22Rv1 (cell line): ENCODE measurements at regions not wholly inside any gene's neighbourhood (a gene's known extent, or its start where the extent isn't known, plus 50 kb on each side); places are given as distances from the start of the nearest gene placed in this dataset.

Experiments
- ZFX ChIP-seq: fragments of 450-650 bp; IDR thresholded peaks from 2 replicates; pipeline ENCODE4 v1.6.1; 2017; ENCODE audit warnings: antibody characterized with exemption, borderline replicate concordance
- TF ChIP-seq, protein P1 (sequence below): fragments of 450-650 bp; IDR thresholded peaks from 2 replicates; pipeline ENCODE4 v1.5.1; 2017; ENCODE audit warnings: mild to moderate bottlenecking

DNA sequence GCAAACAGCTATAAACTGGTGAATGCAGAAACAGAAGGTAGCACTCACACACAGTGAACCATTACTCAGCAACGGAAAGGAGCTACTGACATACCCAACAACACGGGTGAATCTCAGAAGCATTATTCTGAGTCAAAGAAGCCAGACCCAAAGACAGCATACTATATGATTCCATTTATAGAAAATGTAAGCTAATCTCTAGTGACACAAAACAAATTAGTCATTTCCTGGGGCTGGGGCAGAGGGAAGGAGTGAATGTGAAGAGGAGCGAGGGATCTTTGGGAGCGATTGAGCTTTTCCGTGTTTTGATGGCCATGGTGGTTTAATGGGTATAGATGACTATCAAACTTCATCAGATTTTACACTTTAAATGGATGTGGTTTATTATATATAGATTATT lies 614.6 kb downstream of the DHX35 start:
- TF ChIP-seq, protein P1, sequence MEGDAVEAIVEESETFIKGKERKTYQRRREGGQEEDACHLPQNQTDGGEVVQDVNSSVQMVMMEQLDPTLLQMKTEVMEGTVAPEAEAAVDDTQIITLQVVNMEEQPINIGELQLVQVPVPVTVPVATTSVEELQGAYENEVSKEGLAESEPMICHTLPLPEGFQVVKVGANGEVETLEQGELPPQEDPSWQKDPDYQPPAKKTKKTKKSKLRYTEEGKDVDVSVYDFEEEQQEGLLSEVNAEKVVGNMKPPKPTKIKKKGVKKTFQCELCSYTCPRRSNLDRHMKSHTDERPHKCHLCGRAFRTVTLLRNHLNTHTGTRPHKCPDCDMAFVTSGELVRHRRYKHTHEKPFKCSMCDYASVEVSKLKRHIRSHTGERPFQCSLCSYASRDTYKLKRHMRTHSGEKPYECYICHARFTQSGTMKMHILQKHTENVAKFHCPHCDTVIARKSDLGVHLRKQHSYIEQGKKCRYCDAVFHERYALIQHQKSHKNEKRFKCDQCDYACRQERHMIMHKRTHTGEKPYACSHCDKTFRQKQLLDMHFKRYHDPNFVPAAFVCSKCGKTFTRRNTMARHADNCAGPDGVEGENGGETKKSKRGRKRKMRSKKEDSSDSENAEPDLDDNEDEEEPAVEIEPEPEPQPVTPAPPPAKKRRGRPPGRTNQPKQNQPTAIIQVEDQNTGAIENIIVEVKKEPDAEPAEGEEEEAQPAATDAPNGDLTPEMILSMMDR: no peak
- TF ChIP-seq ZFX: no peak
